ENCODE measurements at regions not wholly inside any gene's neighbourhood (a gene's known extent, or its start where the extent isn't known, plus 50 kb on each side); places are given as distances from the start of the nearest gene placed in this dataset.
A peak's percentile ranks its signal among the peaks of the same experiment; 100 is the strongest.

GRCh38 chr9:91101611-91102168 is 260.0 kb downstream of the AUH start:
- Mint-ChIP-seq H3K4me1 (peaks cover 37% of the 10 kb centered on the region), H3K27ac (peak overlapping the region; percentile 14 to 91)

GRCh38 chr9:91102269-91102668 is 259.4 kb downstream of the AUH start:
- ATAC-seq (no peak), DNase-seq (no peak)
- H3K9me3 Mint-ChIP-seq, result no peaks in the 10 kb centered on the region
- H3K4me3 Mint-ChIP-seq, result peak overlapping the region; percentile 66 to 82
- peak overlapping the region in 1 of 2 donors; percentile 91 for H3K27ac Mint-ChIP-seq
- peaks cover 37% of the 10 kb centered on the region for H3K4me1 Mint-ChIP-seq
- peaks cover 19% of the 10 kb centered on the region for H3K27me3 Mint-ChIP-seq

More at GRCh38 chr9:91101611-91102168, 260.0 kb downstream of the AUH start:
- Mint-ChIP-seq H3K27me3 (peaks cover 18% of the 10 kb centered on the region), H3K9me3 (no peaks in the 10 kb centered on the region), H3K4me3 (peak overlapping the region; percentile 66 to 82)
- DNase-seq, result peak; percentile 73 to 90
- peak; percentile 92 for ATAC-seq

GRCh38 chr9:91103931-91104330 is 257.8 kb downstream of the AUH start:
- ATAC-seq (no peak), DNase-seq (no peak)
- peaks cover 37% of the 10 kb centered on the region for H3K4me1 Mint-ChIP-seq
- H3K4me3 Mint-ChIP-seq, result no peak overlapping the region
- H3K9me3 Mint-ChIP-seq, result peaks cover 0 to 1% of the 10 kb centered on the region in 2 donors
- H3K27ac Mint-ChIP-seq, result no peak overlapping the region
- peaks cover 34% of the 10 kb centered on the region for H3K27me3 Mint-ChIP-seq

DNA sequence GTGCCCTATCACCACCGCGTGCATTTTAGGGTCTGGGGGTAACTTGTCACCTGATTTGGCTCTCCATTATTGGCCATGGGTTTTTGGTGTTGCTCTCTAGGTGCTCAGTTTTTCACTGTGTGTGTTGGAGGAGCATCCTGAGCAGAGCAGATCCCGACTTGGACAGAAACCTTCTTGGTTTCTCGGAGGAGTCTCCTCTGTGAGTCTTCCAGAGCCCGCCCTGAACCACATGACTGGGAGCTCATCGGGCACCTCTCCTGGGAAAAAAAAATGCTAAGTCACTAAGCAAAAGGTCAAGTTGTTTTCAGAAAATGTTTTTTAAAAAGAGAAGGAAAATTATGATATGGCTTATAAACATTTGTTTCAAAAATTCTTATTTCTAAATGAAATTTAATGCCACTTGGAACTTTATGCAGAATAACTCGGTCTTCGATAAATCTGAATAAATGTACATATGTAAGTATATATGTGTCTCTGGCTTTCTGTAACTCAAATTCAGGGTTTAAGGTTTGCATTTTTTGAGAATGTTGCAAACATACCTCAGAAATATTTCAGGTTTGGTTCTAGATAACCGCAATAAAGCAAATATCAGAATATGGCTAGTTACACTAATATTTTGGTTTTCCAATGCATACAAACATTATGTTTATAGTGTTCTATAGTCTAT is 255.2 kb downstream of the AUH start:
- no peak for DNase-seq
- Mint-ChIP-seq H3K27ac (no peak overlapping the region), H3K9me3 (peaks cover 17 to 19% of the 10 kb centered on the region in 2 donors), H3K27me3 (peaks cover 42% of the 10 kb centered on the region), H3K4me3 (no peak overlapping the region), H3K4me1 (peaks cover 11% of the 10 kb centered on the region)
- ATAC-seq, result no peak

DNA sequence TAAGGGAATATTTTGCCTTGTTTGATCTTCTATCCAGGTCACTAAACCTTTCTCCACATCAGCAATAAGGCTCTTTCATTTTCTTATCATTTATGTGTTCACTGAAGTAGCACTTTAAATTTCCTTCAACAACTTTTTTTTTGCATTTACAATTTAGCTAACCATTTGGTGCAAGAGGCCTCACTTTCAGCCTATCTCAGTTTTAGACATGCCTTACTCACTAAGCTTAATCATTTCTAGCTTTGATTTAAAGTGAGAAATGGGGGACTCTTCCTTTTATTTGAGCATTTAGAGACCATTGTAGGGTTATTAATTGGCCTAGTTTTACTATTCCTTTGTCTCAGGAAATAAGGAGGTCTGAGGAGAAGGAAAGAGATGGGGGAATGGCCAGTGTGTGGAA is 250.5 kb downstream of the AUH start:
- Mint-ChIP-seq H3K27me3 (peaks cover 49% of the 10 kb centered on the region), H3K4me3 (no peak overlapping the region), H3K4me1 (peaks cover 13% of the 10 kb centered on the region), H3K27ac (no peak overlapping the region), H3K9me3 (peaks cover 17 to 19% of the 10 kb centered on the region in 2 donors)
- ATAC-seq (no peak), DNase-seq (no peak)

- no peak for ATAC-seq
- Mint-ChIP-seq H3K9me3 (peaks cover 17 to 19% of the 10 kb centered on the region in 2 donors), H3K27ac (no peak overlapping the region), H3K27me3 (peaks cover 51% of the 10 kb centered on the region), H3K4me1 (peaks cover 16% of the 10 kb centered on the region), H3K4me3 (no peak overlapping the region)
- DNase-seq, result no peak
These were observed 249.8 kb downstream of the AUH start for GRCh38 chr9:91111876-91112275.

DNA sequence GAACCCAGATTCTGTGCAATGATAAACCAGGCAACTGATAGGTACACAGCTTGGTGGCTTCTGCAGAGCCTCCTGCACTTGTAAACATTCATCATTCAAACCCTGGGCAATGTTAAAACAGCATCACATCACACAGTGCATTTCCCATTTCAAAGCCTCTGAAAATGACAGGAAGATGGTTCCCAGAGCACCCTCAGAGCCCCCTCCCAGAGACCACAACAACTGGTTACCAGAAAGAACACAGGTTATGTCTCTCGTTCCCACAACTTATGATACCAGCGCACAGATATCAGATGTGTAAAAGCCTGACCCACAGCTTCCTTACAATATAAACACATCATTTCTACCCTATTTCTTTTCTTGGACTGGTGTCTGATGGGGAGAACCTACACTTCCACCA is 248.7 kb downstream of the AUH start:
- H3K4me1 Mint-ChIP-seq, result peaks cover 20% of the 10 kb centered on the region
- H3K4me3 Mint-ChIP-seq, result no peak overlapping the region
- DNase-seq (no peak), ATAC-seq (no peak)
- H3K27ac Mint-ChIP-seq, result no peak overlapping the region
- H3K27me3 Mint-ChIP-seq, result peaks cover 54% of the 10 kb centered on the region
- peaks cover 17 to 19% of the 10 kb centered on the region in 2 donors for H3K9me3 Mint-ChIP-seq

- peaks cover 26% of the 10 kb centered on the region for H3K4me1 Mint-ChIP-seq
- H3K4me3 Mint-ChIP-seq, result no peak overlapping the region
- peaks cover 55% of the 10 kb centered on the region for H3K27me3 Mint-ChIP-seq
- peaks cover 13 to 17% of the 10 kb centered on the region in 2 donors for H3K9me3 Mint-ChIP-seq
- DNase-seq (no peak), ATAC-seq (no peak)
- no peak overlapping the region for H3K27ac Mint-ChIP-seq
These were observed 247.3 kb downstream of the AUH start for GRCh38 chr9:91114450-91114849.

GRCh38 chr9:91116211-91116610 is 245.5 kb downstream of the AUH start:
- Mint-ChIP-seq H3K9me3 (peaks cover under 1 to 4% of the 10 kb centered on the region in 2 donors), H3K4me3 (no peak overlapping the region), H3K27me3 (peaks cover 58% of the 10 kb centered on the region), H3K4me1 (peaks cover 26% of the 10 kb centered on the region), H3K27ac (no peak overlapping the region)
- DNase-seq, result no peak
- ATAC-seq, result no peak

DNA sequence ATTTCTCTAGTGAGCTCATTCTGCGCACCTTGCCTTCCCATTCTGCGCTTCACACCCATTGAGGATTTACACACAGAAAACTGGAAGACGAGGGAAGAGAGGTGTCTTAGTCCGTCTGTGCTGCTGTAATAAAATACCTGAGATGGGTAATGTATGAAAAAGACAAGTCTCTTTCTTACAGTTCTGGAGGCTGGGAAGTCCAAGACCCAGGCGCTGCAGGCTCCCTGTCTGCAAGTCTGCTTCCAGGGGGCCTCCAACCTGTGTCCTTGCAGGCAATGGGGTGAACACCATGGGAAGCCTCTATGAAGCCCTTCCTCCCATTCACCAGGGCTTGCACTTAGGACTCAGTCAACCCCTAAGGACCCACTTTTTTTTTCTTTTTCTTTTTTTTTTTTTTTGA is 245.0 kb downstream of the AUH start:
- H3K4me1 Mint-ChIP-seq, result peaks cover 26% of the 10 kb centered on the region
- H3K27ac Mint-ChIP-seq, result no peak overlapping the region
- H3K9me3 Mint-ChIP-seq, result peaks cover 0 to under 1% of the 10 kb centered on the region in 2 donors

DNA sequence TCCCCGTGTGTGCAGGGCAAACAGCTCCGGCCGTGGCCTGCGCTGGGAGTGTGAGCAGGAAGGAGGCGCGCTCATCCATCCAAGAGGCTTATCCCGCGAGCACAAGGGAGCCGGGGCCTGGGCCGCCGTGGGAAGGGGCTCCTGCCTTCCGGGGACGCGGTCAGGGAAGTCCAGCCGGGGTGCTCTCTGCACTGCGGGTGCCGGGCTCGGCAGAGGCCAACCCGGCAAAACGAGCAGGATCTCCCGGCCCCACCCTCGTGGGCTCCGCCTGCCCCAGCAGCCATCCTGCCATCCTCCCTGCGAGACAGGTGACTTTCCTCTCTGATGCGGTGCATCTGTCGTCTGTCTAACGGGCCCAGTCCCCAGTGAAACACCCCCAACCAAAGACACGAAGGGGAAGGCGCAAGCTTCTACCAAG is 244.2 kb downstream of the AUH start:
- Mint-ChIP-seq H3K4me1 (peaks cover 26% of the 10 kb centered on the region), H3K27ac (no peak overlapping the region), H3K9me3 (peaks cover 4 to 5% of the 10 kb centered on the region in 2 donors), H3K4me3 (no peak overlapping the region), H3K27me3 (peaks cover 58% of the 10 kb centered on the region)
- ATAC-seq (no peak), DNase-seq (no peak)

More for the DNA sequence above, 245.0 kb downstream of the AUH start:
- ATAC-seq (no peak), DNase-seq (no peak)
- Mint-ChIP-seq H3K27me3 (peaks cover 58% of the 10 kb centered on the region), H3K4me3 (no peak overlapping the region)

GRCh38 chr9:91117959-91118703 is 243.6 kb downstream of the AUH start:
- Mint-ChIP-seq H3K27ac (no peak overlapping the region), H3K4me3 (no peak overlapping the region), H3K27me3 (peaks cover 54% of the 10 kb centered on the region), H3K9me3 (peaks cover 5 to 7% of the 10 kb centered on the region in 2 donors), H3K4me1 (peaks cover 27% of the 10 kb centered on the region)
- DNase-seq, result no peak
- ATAC-seq, result no peak

- Mint-ChIP-seq H3K27ac (no peak overlapping the region), H3K9me3 (peaks cover 5 to 12% of the 10 kb centered on the region in 2 donors), H3K27me3 (peaks cover 48% of the 10 kb centered on the region), H3K4me1 (peaks cover 26% of the 10 kb centered on the region), H3K4me3 (no peak overlapping the region)
- ATAC-seq (no peak), DNase-seq (no peak)
These were observed 243.1 kb downstream of the AUH start for GRCh38 chr9:91118704-91119025.

GRCh38 chr9:91119142-91119541 is 242.6 kb downstream of the AUH start:
- Mint-ChIP-seq H3K4me3 (no peak overlapping the region), H3K4me1 (peaks cover 26% of the 10 kb centered on the region), H3K9me3 (peaks cover 5 to 12% of the 10 kb centered on the region in 2 donors), H3K27me3 (peaks cover 46% of the 10 kb centered on the region), H3K27ac (no peak overlapping the region)
- ATAC-seq, result no peak
- no peak for DNase-seq

GRCh38 chr9:91119679-91120078 is 242.0 kb downstream of the AUH start:
- DNase-seq (no peak), ATAC-seq (no peak)
- H3K4me3 Mint-ChIP-seq, result no peak overlapping the region
- no peak overlapping the region for H3K27ac Mint-ChIP-seq
- peaks cover 26% of the 10 kb centered on the region for H3K4me1 Mint-ChIP-seq
- H3K9me3 Mint-ChIP-seq, result peaks cover 10 to 15% of the 10 kb centered on the region in 2 donors
- H3K27me3 Mint-ChIP-seq, result peaks cover 46% of the 10 kb centered on the region

GRCh38 chr9:91120200-91120599 is 241.5 kb downstream of the AUH start:
- H3K27me3 Mint-ChIP-seq, result peaks cover 46% of the 10 kb centered on the region
- H3K27ac Mint-ChIP-seq, result no peak overlapping the region
- no peak overlapping the region for H3K4me3 Mint-ChIP-seq
- ATAC-seq, result no peak
- DNase-seq, result no peak
- peaks cover 15% of the 10 kb centered on the region in 2 donors for H3K9me3 Mint-ChIP-seq
- H3K4me1 Mint-ChIP-seq, result peaks cover 26% of the 10 kb centered on the region

Measured in stimulated activated naive CD8-positive, alpha-beta T cell treated with anti-CD3 and anti-CD28 coated beads, Interleukin-15, amount 100 ng/mL, for 72 hours (primary cell).